Neural progenitor cell (in vitro differentiated cells): ENCODE measurements at regions not wholly inside any gene's neighbourhood (a gene's known extent, or its start where the extent isn't known, plus 50 kb on each side); places are given as distances from the start of the nearest gene placed in this dataset.

ENCODE experiments used
- CTCF ChIP-seq: fragments of 200-600 bp; sonication (generic); IDR thresholded peaks from 2 replicates; pipeline ENCODE4 v1.5.1; 2017; ENCODE audit warnings: antibody characterized with exemption, mild to moderate bottlenecking
- EZH2phosphoT487 ChIP-seq: fragments of 200-600 bp; sonication (generic); IDR thresholded peaks from 2 replicates; pipeline ENCODE4 v1.6.1; 2017; ENCODE audit warnings: antibody characterized with exemption

GRCh38 chr7:120054376-120055100, 218.4 kb upstream of the KCND2 start:
- TF ChIP-seq CTCF (no peak), EZH2phosphoT487 (no peak)
